NCI-H1092 treated with DMSO at 0.1 percent for 48 hours (cell line): ENCODE measurements at regions not wholly inside any gene's neighbourhood (a gene's known extent, or its start where the extent isn't known, plus 50 kb on each side); places are given as distances from the start of the nearest gene placed in this dataset.
A peak's percentile ranks its signal among the peaks of the same experiment; 100 is the strongest.

ENCODE experiments used
- DNase-seq: peaks from one replicate; lab custom pipeline; 2025; lab: John Stamatoyannopoulos, UW

DNA sequence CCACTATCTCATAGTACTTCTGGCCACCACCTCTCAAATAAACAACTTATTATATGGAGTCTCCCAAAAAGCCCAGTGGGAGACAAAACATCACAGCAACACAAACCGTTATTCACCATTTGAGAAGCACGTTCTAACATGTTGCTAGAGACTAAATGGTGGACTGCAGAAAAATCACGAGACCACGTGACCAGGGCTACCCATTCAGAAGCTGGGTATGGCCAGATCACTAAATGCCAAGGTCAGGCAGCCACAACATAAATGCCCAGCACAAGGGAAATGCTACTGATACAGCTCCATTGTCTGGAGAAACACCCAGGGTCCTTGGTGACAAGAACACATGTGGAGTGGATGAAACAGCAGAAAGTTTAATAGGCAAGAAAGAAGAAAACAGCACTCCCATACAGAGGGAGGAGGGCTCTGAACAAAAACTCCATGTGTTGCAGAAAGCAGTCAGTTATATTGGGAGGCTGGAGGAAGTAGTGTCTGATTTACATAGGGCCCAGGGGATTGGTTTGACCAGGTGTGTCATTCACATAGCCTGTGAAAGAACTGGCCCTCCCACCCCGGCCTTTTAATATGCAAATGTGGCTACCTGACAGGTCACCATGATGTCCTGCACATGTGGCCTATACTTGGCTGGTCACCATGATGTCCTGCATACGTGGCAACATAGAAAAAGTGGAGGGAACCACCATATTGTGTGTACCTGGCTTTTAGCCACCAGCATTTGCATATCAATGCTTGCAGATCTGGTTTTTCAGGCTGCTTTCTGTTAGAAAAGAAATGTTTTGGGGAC is 97.2 kb downstream of the TRIM36 start:
- no peak for DNase-seq

DNA sequence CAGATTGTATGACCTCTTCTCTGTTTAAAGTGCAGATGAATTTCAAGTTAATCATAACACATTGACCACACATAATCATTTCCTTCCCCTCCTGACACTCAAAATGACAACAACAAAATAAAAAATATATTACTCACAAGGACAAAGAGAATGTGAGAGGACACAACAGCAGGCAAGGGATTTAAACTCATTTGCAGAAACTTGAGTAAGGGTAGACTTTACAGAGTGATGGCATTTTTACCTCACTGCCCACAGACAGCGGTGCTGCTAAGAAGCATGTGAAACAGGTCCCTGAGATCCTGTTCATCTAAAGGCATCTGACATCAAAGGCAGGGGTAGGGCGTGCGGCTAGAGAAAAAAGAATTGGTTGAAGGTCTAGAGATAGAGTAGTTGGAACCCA is 99.0 kb downstream of the TRIM36 start:
- DNase-seq, result no peak

DNA sequence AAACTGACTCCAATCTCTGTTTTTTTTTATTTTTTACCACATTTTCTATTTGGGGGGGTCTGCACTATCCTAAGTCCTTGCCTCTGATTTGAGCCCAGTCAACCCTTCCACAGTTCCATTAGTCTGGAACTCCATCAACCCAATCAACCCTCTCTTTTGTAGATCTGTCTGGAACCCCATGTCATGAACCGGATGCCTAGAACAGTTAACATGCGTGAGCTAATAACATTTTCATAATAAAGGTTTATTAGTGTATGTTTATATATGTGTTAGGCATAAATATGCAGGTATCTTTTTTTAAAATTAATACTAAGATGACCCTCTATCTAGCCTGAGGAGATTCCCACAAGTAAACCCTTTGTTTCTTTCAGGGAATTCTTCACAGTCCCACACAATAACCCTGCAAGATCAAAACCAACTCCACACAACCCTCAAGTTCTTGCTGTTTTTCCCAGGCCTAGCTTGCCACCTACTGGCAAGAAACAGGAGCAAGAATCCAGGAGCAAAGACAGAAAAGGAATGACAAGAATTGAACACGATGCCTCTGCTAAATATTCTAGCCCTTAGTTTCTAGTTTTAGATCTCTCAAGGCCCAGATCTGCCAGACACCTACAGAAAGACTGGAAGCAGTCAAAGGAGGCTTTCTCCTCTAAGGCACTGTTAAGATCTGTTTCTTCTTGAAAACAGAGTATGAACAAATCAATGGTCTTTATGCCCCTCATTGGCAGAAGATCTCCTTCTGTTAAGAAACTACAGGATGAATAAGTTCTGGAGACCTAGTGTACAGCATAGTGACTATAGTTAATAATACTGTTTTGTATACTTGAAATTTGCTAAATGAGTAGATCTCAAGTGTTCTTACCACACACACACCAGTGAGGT is 100.4 kb downstream of the TRIM36 start:
- DNase-seq, result peak; percentile 29

DNA sequence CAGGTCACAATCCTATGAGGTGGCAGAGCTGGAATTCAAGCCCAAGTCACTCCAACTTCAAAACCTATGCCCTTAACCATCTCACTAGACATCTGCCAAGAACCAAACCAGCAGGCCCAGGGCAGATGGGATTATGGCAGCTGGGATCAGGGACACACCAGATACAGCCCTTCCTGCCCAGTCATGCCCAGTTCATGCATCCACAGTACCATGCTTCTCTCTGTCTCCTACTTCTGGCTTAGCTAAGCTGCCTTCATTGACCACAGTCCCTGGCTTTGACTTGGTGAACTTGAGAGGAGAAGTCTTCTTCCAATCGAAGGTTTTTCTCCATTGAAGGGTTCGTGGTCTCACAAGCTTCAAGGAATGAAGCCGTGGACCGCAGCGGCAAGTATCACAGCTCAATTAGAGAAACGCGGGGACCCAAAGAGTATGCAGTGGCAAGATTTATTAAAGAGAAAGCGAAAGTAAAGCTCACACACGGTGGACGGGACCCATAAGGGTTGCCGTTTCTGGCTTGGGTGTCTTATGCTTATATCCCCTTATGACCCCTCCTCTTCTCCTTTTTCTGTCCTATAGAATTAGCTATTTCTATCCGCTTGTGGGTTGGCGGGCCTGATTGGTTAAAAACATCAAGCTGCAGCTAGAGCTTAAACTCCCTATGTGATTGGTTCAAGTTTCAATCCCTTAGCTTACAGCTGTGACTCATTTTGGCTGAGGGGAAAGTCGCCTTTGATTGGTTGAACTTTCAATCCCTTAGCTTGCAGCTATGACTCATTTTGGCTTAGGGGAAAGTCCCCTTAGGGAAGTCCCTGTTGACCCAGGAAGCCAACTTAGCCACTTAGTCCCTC is 101.2 kb downstream of the TRIM36 start:
- DNase-seq, result peak; percentile 4

DNA sequence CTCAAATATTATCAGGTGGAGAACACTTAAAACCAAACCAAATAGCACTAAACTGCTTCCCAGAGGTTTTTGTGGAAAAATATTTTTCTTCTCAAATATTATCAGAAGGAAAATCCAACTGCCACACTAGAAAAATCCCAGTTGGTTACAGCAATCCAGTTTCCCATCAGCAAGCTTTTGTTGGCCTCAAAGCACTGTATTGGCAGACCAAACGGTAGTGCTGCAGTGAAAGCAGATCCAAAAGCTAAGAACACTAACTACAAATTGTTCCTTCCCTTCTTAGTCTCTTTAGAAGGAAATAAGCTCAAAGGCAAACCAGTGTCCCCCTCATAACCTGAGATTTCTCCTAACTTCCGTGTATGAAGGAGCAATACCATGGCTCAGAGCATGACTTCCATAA is 105.3 kb downstream of the TRIM36 start:
- no peak for DNase-seq

DNA sequence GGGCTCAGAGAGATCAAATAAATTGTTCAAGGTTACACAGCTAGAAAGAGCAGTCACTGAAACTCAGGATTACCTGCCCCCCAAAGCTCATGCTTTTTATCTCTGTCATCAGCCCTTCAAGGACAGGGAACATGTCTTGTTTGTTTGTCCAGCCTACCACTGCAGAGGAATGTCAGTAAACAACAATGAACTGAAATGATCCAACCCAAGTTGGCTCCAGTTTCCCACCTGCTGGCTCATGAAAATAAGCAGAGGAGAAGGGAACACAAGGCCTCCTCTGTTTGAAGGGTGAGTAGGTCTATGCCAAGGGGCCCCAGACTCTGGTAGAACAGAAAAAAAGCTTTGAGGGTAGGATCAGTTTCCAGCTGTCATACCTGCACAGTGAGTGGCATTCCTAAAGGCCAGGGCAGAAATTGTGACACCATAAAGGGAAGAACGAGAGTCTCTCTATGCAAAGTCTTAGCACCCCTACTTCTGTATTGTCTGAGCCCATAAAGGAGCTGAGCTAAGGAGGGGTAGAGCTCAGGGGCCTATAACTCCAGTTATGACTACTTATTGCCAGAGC is 115.2 kb downstream of the TRIM36 start:
- DNase-seq, result no peak

- no peak for DNase-seq
Measured at GRCh38 chr5:115052948-115053347, 116.8 kb downstream of the TRIM36 start.

DNA sequence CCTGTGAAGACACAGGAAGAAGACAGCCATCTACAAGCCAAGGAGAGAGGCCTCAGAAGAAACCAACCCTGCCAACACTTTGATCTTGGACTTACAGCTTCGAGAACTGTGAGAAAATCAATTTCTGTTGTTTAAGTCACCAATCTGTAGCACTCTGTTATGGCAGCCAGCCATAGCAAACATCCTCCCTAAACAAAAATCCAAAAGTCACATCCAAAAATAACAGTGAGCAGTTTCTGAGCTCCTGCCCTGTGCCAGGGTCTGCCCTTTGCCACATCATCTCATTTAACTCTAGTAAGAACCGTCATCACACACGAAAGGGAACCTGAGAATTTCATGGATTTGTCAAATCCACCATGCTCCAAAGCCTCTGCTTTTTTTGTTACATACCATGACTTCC is 118.8 kb downstream of the TRIM36 start:
- DNase-seq, result no peak

- DNase-seq, result peak; percentile 3
Measured at GRCh38 chr5:115033861-115034260, 135.8 kb downstream of the TRIM36 start.

GRCh38 chr5:115028557-115028956 is 141.2 kb downstream of the TRIM36 start:
- no peak for DNase-seq

DNA sequence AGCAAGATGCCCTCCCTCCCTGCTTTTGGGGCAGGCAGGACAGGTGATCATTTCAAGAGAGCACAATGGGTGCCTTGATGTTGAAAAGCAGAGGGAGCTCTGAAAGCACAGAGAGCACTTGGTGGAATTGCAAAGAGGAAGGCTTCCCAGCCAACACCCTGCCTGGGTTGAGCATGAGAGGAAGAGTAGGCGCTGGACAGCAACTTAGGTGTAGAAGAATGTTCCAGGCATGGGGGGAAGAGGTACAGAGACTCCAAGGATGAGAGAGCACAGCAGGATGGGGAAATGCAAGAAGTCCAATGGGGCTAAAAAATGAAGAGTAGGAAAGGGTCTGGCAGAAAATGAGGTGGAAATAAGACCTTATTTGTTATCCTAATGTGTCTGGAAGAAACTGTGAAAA is 144.8 kb downstream of the TRIM36 start:
- DNase-seq, result no peak

DNA sequence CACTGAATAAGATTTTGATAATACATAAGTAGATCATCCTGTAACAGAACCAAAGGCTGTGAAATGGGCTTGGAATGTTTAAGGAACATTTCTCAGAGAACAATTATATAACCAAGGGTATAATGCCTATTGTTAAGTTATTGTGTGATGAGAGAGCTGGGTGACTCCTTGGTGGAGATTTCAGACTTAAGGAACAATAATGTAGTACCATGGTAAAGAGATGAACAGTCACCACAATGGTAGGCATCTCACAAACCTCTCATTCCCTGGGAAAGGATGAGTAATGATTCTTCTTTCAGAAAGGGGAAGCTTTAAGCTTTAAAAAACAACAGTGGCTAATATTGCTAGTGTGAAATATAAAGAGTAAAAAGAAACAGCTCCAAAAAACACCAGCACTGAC is 147.4 kb downstream of the TRIM36 start:
- no peak for DNase-seq

- no peak for DNase-seq
Measured at GRCh38 chr5:115016646-115017045, 153.1 kb downstream of the TRIM36 start.

DNA sequence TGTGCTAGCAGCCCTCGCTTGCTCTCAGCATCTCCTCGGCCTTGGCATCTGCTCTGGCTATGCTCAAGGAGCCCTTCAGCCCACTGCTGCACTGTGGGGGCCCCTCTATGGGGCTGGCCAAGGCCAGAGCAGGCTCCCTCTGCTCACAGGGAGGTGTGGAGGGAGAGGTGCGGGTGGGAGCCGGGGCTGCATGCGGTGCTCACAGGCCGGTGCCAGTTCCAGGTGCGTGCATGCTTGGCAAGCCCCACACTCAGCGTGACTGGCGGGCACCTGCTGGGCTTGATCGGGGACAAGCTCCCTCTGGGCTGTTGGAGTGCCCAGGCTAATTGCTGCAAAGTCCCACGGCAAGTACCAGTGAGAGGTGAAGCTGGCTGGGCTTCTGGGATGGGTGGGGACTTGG is 170.5 kb downstream of the TRIM36 start:
- no peak for DNase-seq

GRCh38 chr5:114989512-114989911 is 180.2 kb downstream of the TRIM36 start:
- no peak for DNase-seq

- DNase-seq, result no peak
Measured at GRCh38 chr5:114988096-114988495, 181.6 kb downstream of the TRIM36 start.

GRCh38 chr5:114984796-114985195 is 184.9 kb downstream of the TRIM36 start:
- no peak for DNase-seq

DNA sequence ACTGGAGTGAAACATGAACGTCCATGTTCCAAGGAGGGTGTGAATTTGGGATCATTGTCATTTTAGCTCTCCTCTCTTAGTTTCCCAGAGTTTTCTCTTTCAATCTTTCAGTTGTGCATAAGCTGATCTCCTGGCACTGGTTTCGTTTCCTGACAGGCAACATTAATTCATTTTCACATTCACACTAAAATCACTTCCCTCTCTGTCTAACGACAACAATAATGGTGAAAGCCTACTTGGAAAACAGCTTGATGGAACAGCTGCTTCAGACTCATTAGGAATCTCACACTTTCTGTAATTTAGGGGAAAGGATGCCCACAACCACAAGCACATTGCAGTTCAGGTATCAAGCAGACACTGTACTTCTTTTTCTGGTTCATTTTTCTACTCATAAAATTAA is 188.6 kb downstream of the TRIM36 start:
- DNase-seq, result no peak

GRCh38 chr5:114977979-114978573 is 191.6 kb downstream of the TRIM36 start:
- no peak for DNase-seq

DNA sequence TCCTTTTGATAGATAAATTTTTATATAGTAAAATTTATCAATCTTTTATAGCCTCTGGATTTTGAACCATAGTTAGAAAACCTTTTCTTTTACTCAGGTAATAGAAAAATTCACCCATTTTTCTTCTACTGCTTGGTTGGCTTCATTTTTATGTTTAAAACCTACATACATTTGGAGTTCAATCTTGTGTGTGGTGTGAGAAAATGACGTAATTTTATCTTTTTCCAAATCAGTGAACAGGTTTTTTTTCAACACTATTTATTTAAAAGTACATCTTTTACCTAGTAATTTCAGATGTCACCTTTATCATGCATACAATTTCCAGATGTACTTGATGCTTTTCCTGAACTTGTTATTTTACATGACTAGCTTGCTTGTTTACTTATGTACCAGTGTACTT is 200.2 kb downstream of the TRIM36 start:
- no peak for DNase-seq

- DNase-seq, result no peak
Measured at GRCh38 chr5:114957384-114957783, 212.3 kb downstream of the TRIM36 start.

DNA sequence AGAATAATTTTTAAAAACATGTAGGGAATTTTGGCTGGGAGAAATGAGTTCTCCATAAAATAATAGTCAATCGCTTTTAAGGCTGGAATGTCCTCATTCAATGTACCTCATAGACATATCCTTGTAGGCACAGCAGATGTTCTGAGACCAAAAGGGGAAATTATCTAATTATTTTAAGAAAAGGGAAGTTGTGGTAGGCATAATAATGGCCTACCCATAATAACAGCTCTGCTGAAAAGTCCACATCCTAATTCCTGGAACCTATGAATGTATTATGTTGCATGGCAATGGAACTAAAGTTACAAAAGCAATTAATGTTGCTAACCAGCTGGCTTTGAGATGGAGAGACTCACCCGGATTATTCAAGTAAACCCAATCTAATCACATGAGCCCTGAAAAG is 216.1 kb downstream of the TRIM36 start:
- DNase-seq, result no peak
